ENCODE measurements at regions not wholly inside any gene's neighbourhood (a gene's known extent, or its start where the extent isn't known, plus 50 kb on each side); places are given as distances from the start of the nearest gene placed in this dataset.

- no peak overlapping the region for H2BK5ac ChIP-seq (ENCODE audit: low read depth, low read length, poor library complexity, severe bottlenecking)
- TF ChIP-seq POLR2A (IDR thresholded peaks at IDR 0.05; ENCODE audit: low read depth, low read length) (no peak), CEBPB (IDR thresholded peaks at IDR 0.05; ENCODE audit: low read depth, low read length) (no peak), FOS (IDR thresholded peaks at IDR 0.05; ENCODE audit: low read depth, low read length) (no peak), RAD21 (IDR thresholded peaks at IDR 0.05; ENCODE audit: low read length) (no peak), MAZ (IDR thresholded peaks at IDR 0.05; ENCODE audit: borderline replicate concordance, low read depth, low read length) (no peak), USF2 (IDR thresholded peaks at IDR 0.05; ENCODE audit: low read depth, low read length) (no peak), MXI1 (IDR thresholded peaks at IDR 0.05; ENCODE audit: borderline replicate concordance, low read depth, low read length) (no peak), SMC3 (IDR thresholded peaks at IDR 0.05; ENCODE audit: low read depth, low read length) (no peak), RFX5 (IDR thresholded peaks at IDR 0.05; ENCODE audit: low read depth, low read length) (no peak), CHD1 (IDR thresholded peaks at IDR 0.05; ENCODE audit: low read depth, low read length) (no peak), MAFK (IDR thresholded peaks at IDR 0.05; ENCODE audit: low read depth, low read length) (no peak)
- TF ChIP-seq, protein P1, sequence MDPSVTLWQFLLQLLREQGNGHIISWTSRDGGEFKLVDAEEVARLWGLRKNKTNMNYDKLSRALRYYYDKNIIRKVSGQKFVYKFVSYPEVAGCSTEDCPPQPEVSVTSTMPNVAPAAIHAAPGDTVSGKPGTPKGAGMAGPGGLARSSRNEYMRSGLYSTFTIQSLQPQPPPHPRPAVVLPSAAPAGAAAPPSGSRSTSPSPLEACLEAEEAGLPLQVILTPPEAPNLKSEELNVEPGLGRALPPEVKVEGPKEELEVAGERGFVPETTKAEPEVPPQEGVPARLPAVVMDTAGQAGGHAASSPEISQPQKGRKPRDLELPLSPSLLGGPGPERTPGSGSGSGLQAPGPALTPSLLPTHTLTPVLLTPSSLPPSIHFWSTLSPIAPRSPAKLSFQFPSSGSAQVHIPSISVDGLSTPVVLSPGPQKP (IDR thresholded peaks at IDR 0.05; ENCODE audit: borderline replicate concordance, low read depth, low read length): no peak
- no peak overlapping the region for H2BK15ac ChIP-seq (ENCODE audit: low read depth, low read length)
- no peak overlapping the region for H2BK120ac ChIP-seq (ENCODE audit: low read depth, low read length)
- no peak overlapping the region for H4K5ac ChIP-seq (ENCODE audit: low read depth, low read length)
- H4K20me1 ChIP-seq (ENCODE audit: insufficient read depth, low read length): no peaks in the 10 kb centered on the region
- H3K14ac ChIP-seq (replicated peaks; ENCODE audit: low read depth, low read length): no peak overlapping the region
- WGBS, 2 experiments (ENCODE audit: extremely low coverage in 2 of 2, insufficient read length in 1 of 2): 29% methylated on average over 1 of the region's 1 CpG; no CpG with 5 or more reads in 1 of the 2 experiments
- POLR2A ChIA-PET (ENCODE audit: unreplicated experiment): no interaction called here
- no peak overlapping the region for H3K18ac ChIP-seq (ENCODE audit: low read depth, low read length)
- H4K91ac ChIP-seq (ENCODE audit: insufficient read depth, low read depth, low read length): no peak overlapping the region
- no peaks in the 10 kb centered on the region for H3K4me1 ChIP-seq (ENCODE audit: control insufficient read depth, insufficient read depth, low read length)
- peaks cover 5% of the 10 kb centered on the region for H3K27me3 ChIP-seq (ENCODE audit: control insufficient read depth, insufficient read depth, low read length)
- H2AK5ac ChIP-seq (ENCODE audit: low read depth, low read length): no peak overlapping the region
- H3K9me1 ChIP-seq (ENCODE audit: insufficient read depth, low read length): no peaks in the 10 kb centered on the region
- H3K9ac ChIP-seq (ENCODE audit: low read depth, low read length): no peak overlapping the region
- no peak overlapping the region for H3K4ac ChIP-seq (ENCODE audit: low read depth, low read length)
- H2AK9ac ChIP-seq (replicated peaks; ENCODE audit: low read depth, low read length, poor library complexity): no peak overlapping the region
- no peak overlapping the region for H2BK20ac ChIP-seq (ENCODE audit: low read depth, low read length)
- ATAC-seq (ENCODE audit: low read depth) (no peak), DNase-seq (no peak)
- H3K23ac ChIP-seq (ENCODE audit: low read depth, low read length): no peak overlapping the region
- no peak overlapping the region for H3K56ac ChIP-seq (ENCODE audit: extremely low read depth, insufficient read depth, low read length)
- no peak overlapping the region for H3K4me3 ChIP-seq (ENCODE audit: insufficient read depth, low read depth, low read length)
- dilution Hi-C loops (cut with HindIII; ENCODE audit: low sequenced_read_pairs, unreplicated experiment): no loop called here
- intact Hi-C loops (cut with micrococcal nuclease): no loop called here
- H3K9me3 ChIP-seq (ENCODE audit: control insufficient read depth, insufficient read depth, low read length): no peaks in the 10 kb centered on the region
- CTCF ChIA-PET: no interaction called here
- in situ Hi-C loops (cut with MboI; ENCODE audit: low sequenced_read_pairs): no loop called here
- H3K36me3 ChIP-seq (ENCODE audit: control insufficient read depth, insufficient read depth, low read length): no peaks in the 10 kb centered on the region
- no TSS peak for BruUV-seq (replicated peaks)
- no peak overlapping the region for H3K27ac ChIP-seq (ENCODE audit: insufficient read depth, low read length)
- no peaks in the 10 kb centered on the region for H3K79me1 ChIP-seq (ENCODE audit: low read depth in 1 of 2, low read length in 2 of 2)
- H3K4me2 ChIP-seq (ENCODE audit: low read depth, low read length): no peak overlapping the region
- no peak overlapping the region for H2AFZ ChIP-seq (replicated peaks; ENCODE audit: low read length, poor library complexity)
- H4K8ac ChIP-seq (ENCODE audit: low read depth in 2 of 2, low read length in 2 of 2): no peak overlapping the region
Observed at GRCh38 chr13:22143671-22144070, 472.8 kb downstream of the FGF9 start.
